Stimulated activated CD4-positive, alpha-beta T cell treated with anti-CD3 and anti-CD28 coated beads, TNF-alpha, amount 100 ng/mL, for 4 hours (primary cell): ENCODE measurements at regions not wholly inside any gene's neighbourhood (a gene's known extent, or its start where the extent isn't known, plus 50 kb on each side); places are given as distances from the start of the nearest gene placed in this dataset.

ENCODE experiments used
- DNase-seq, 3 experiments: peaks; one replicate each; pipeline ENCODE4 v3.0.0-alpha.2; 2020; ENCODE audit warnings: low read depth in 3 of 3

GRCh38 chr11:116086426-116086825 is 582.2 kb upstream of the CADM1 start:
- no peak for DNase-seq

GRCh38 chr11:116085031-116085635 is 580.9 kb upstream of the CADM1 start:
- DNase-seq = no peak

- no peak for DNase-seq
Measured at GRCh38 chr11:116084511-116084910, 580.3 kb upstream of the CADM1 start.

GRCh38 chr11:116082256-116082655 is 578.0 kb upstream of the CADM1 start:
- DNase-seq = no peak

GRCh38 chr11:116079580-116079979 is 575.4 kb upstream of the CADM1 start:
- no peak for DNase-seq

- DNase-seq = no peak
Measured at GRCh38 chr11:116078101-116078591, 573.9 kb upstream of the CADM1 start.

GRCh38 chr11:116077092-116077491 is 572.9 kb upstream of the CADM1 start:
- DNase-seq = no peak

- DNase-seq = no peak
Measured at GRCh38 chr11:116073854-116074837, 569.9 kb upstream of the CADM1 start.

- no peak for DNase-seq
Measured at GRCh38 chr11:116072601-116073410, 568.6 kb upstream of the CADM1 start.

- no peak for DNase-seq
Measured at GRCh38 chr11:116072133-116072532, 567.9 kb upstream of the CADM1 start.

GRCh38 chr11:116071241-116071640 is 567.0 kb upstream of the CADM1 start:
- no peak for DNase-seq

GRCh38 chr11:116070520-116070919 is 566.3 kb upstream of the CADM1 start:
- DNase-seq = no peak

GRCh38 chr11:116066777-116067176 is 562.6 kb upstream of the CADM1 start:
- DNase-seq = no peak

GRCh38 chr11:116065986-116066385 is 561.8 kb upstream of the CADM1 start:
- DNase-seq = no peak

- no peak for DNase-seq
Measured at GRCh38 chr11:116065191-116065895, 561.1 kb upstream of the CADM1 start.

- DNase-seq = no peak
Measured at GRCh38 chr11:116062490-116063171, 558.4 kb upstream of the CADM1 start.

- no peak for DNase-seq
Measured at GRCh38 chr11:116062129-116062489, 557.9 kb upstream of the CADM1 start.

- no peak for DNase-seq
Measured at GRCh38 chr11:116061322-116061721, 557.1 kb upstream of the CADM1 start.

- no peak for DNase-seq
Measured at GRCh38 chr11:116059919-116060318, 555.7 kb upstream of the CADM1 start.

- no peak for DNase-seq
Measured at GRCh38 chr11:116057000-116057399, 552.8 kb upstream of the CADM1 start.

- no peak for DNase-seq
Measured at GRCh38 chr11:116055064-116055463, 550.8 kb upstream of the CADM1 start.
